ENCODE measurements at regions not wholly inside any gene's neighbourhood (a gene's known extent, or its start where the extent isn't known, plus 50 kb on each side); places are given as distances from the start of the nearest gene placed in this dataset.
A peak's percentile ranks its signal among the peaks of the same experiment; 100 is the strongest.

- Mint-ChIP-seq H3K36me3 (no peaks in the 10 kb centered on the region), H3K27ac (peak overlapping the region; percentile 94), H3K27me3 (no peaks in the 10 kb centered on the region), H3K4me1 (peaks cover 60% of the 10 kb centered on the region), H3K4me3 (peak overlapping the region; percentile 43), H3K9me3 (no peaks in the 10 kb centered on the region)
Measured at GRCh38 chr2:190794790-190795189, 85.8 kb upstream of the GLS start.

- Mint-ChIP-seq H3K36me3 (no peaks in the 10 kb centered on the region), H3K4me3 (no peak overlapping the region), H3K27ac (no peak overlapping the region), H3K9me3 (no peaks in the 10 kb centered on the region), H3K4me1 (peaks cover 51% of the 10 kb centered on the region), H3K27me3 (no peaks in the 10 kb centered on the region)
Measured at GRCh38 chr2:190795686-190796085, 84.9 kb upstream of the GLS start.

GRCh38 chr2:190799999-190800398 is 80.6 kb upstream of the GLS start:
- H3K27me3 Mint-ChIP-seq = no peaks in the 10 kb centered on the region
- no peaks in the 10 kb centered on the region for H3K36me3 Mint-ChIP-seq
- no peak overlapping the region for H3K27ac Mint-ChIP-seq
- no peaks in the 10 kb centered on the region for H3K9me3 Mint-ChIP-seq
- no peak overlapping the region for H3K4me3 Mint-ChIP-seq
- H3K4me1 Mint-ChIP-seq = peaks cover 31% of the 10 kb centered on the region

GRCh38 chr2:190800528-190800927 is 80.1 kb upstream of the GLS start:
- no peaks in the 10 kb centered on the region for H3K27me3 Mint-ChIP-seq
- H3K9me3 Mint-ChIP-seq = no peaks in the 10 kb centered on the region
- no peak overlapping the region for H3K27ac Mint-ChIP-seq
- no peaks in the 10 kb centered on the region for H3K36me3 Mint-ChIP-seq
- no peak overlapping the region for H3K4me3 Mint-ChIP-seq
- H3K4me1 Mint-ChIP-seq = peaks cover 28% of the 10 kb centered on the region

- Mint-ChIP-seq H3K27me3 (no peaks in the 10 kb centered on the region), H3K4me3 (no peak overlapping the region), H3K36me3 (no peaks in the 10 kb centered on the region)
Measured at GRCh38 chr2:190802129-190802528, 78.5 kb upstream of the GLS start.

GRCh38 chr2:190802626-190803209 is 77.9 kb upstream of the GLS start:
- Mint-ChIP-seq H3K27ac (peak overlapping the region; percentile 23), H3K36me3 (no peaks in the 10 kb centered on the region), H3K27me3 (no peaks in the 10 kb centered on the region), H3K4me3 (no peak overlapping the region), H3K9me3 (no peaks in the 10 kb centered on the region), H3K4me1 (peaks cover 27% of the 10 kb centered on the region)

More at GRCh38 chr2:190802129-190802528, 78.5 kb upstream of the GLS start:
- Mint-ChIP-seq H3K27ac (no peak overlapping the region), H3K9me3 (no peaks in the 10 kb centered on the region), H3K4me1 (peaks cover 22% of the 10 kb centered on the region)

- no peak overlapping the region for H3K27ac Mint-ChIP-seq
- no peak overlapping the region for H3K4me3 Mint-ChIP-seq
- H3K4me1 Mint-ChIP-seq = peaks cover 36% of the 10 kb centered on the region
- H3K9me3 Mint-ChIP-seq = no peaks in the 10 kb centered on the region
- H3K36me3 Mint-ChIP-seq = no peaks in the 10 kb centered on the region
- H3K27me3 Mint-ChIP-seq = no peaks in the 10 kb centered on the region
Measured at GRCh38 chr2:190804182-190804795, 76.3 kb upstream of the GLS start.

GRCh38 chr2:190805126-190805525 is 75.5 kb upstream of the GLS start:
- H3K27ac Mint-ChIP-seq = peak overlapping the region; percentile 68
- H3K9me3 Mint-ChIP-seq = no peaks in the 10 kb centered on the region
- no peaks in the 10 kb centered on the region for H3K27me3 Mint-ChIP-seq
- H3K4me3 Mint-ChIP-seq = no peak overlapping the region
- H3K4me1 Mint-ChIP-seq = peaks cover 45% of the 10 kb centered on the region
- H3K36me3 Mint-ChIP-seq = no peaks in the 10 kb centered on the region

GRCh38 chr2:190805843-190806242 is 74.8 kb upstream of the GLS start:
- no peaks in the 10 kb centered on the region for H3K9me3 Mint-ChIP-seq
- no peaks in the 10 kb centered on the region for H3K27me3 Mint-ChIP-seq
- H3K36me3 Mint-ChIP-seq = no peaks in the 10 kb centered on the region
- H3K27ac Mint-ChIP-seq = no peak overlapping the region
- H3K4me3 Mint-ChIP-seq = no peak overlapping the region
- H3K4me1 Mint-ChIP-seq = peaks cover 48% of the 10 kb centered on the region

GRCh38 chr2:190807886-190808285 is 72.7 kb upstream of the GLS start:
- Mint-ChIP-seq H3K36me3 (no peaks in the 10 kb centered on the region), H3K4me3 (no peak overlapping the region), H3K27me3 (no peaks in the 10 kb centered on the region), H3K9me3 (no peaks in the 10 kb centered on the region), H3K27ac (peak overlapping the region; percentile 60), H3K4me1 (peaks cover 35% of the 10 kb centered on the region)

GRCh38 chr2:190809139-190809764 is 71.4 kb upstream of the GLS start:
- peaks cover 26% of the 10 kb centered on the region for H3K4me1 Mint-ChIP-seq
- no peaks in the 10 kb centered on the region for H3K27me3 Mint-ChIP-seq
- H3K27ac Mint-ChIP-seq = no peak overlapping the region
- no peaks in the 10 kb centered on the region for H3K9me3 Mint-ChIP-seq
- H3K4me3 Mint-ChIP-seq = no peak overlapping the region
- H3K36me3 Mint-ChIP-seq = peaks cover 2% of the 10 kb centered on the region

GRCh38 chr2:190809876-190810525 is 70.6 kb upstream of the GLS start:
- H3K27ac Mint-ChIP-seq = peak overlapping the region; percentile 39
- no peaks in the 10 kb centered on the region for H3K27me3 Mint-ChIP-seq

GRCh38 chr2:190810981-190811587 is 69.5 kb upstream of the GLS start:
- peaks cover 26% of the 10 kb centered on the region for H3K4me1 Mint-ChIP-seq
- H3K9me3 Mint-ChIP-seq = no peaks in the 10 kb centered on the region
- H3K4me3 Mint-ChIP-seq = no peak overlapping the region
- peak overlapping the region; percentile 71 for H3K27ac Mint-ChIP-seq
- peaks cover 4% of the 10 kb centered on the region for H3K36me3 Mint-ChIP-seq
- H3K27me3 Mint-ChIP-seq = no peaks in the 10 kb centered on the region

More at GRCh38 chr2:190809876-190810525, 70.6 kb upstream of the GLS start:
- Mint-ChIP-seq H3K9me3 (no peaks in the 10 kb centered on the region), H3K36me3 (peaks cover 4% of the 10 kb centered on the region), H3K4me3 (peak overlapping the region; percentile 11), H3K4me1 (peaks cover 26% of the 10 kb centered on the region)

GRCh38 chr2:190811811-190812210 is 68.8 kb upstream of the GLS start:
- Mint-ChIP-seq H3K27me3 (no peaks in the 10 kb centered on the region), H3K27ac (no peak overlapping the region), H3K4me1 (peaks cover 26% of the 10 kb centered on the region), H3K4me3 (no peak overlapping the region), H3K36me3 (peaks cover 4% of the 10 kb centered on the region), H3K9me3 (peaks cover 5% of the 10 kb centered on the region)

GRCh38 chr2:190812506-190813294 is 67.9 kb upstream of the GLS start:
- H3K9me3 Mint-ChIP-seq = peaks cover 12% of the 10 kb centered on the region
- no peaks in the 10 kb centered on the region for H3K27me3 Mint-ChIP-seq
- peaks cover 4% of the 10 kb centered on the region for H3K36me3 Mint-ChIP-seq
- H3K4me1 Mint-ChIP-seq = peaks cover 21% of the 10 kb centered on the region
- H3K4me3 Mint-ChIP-seq = no peak overlapping the region
- no peak overlapping the region for H3K27ac Mint-ChIP-seq

Data from activated naive CD4-positive, alpha-beta T cell treated with anti-CD3 and anti-CD28 coated beads, Interleukin-2, amount 50 U/mL, for 24 hours (primary cell).